ENCODE measurements at regions not wholly inside any gene's neighbourhood (a gene's known extent, or its start where the extent isn't known, plus 50 kb on each side); places are given as distances from the start of the nearest gene placed in this dataset.

- H3K4me1 Mint-ChIP-seq: no peaks in the 10 kb centered on the region
- CTCF ChIA-PET: no interaction called here
Measured at GRCh38 chr3:98952404-98952803, 50.9 kb upstream of the DCBLD2 start.

More at GRCh38 chr3:98952404-98952803, 50.9 kb upstream of the DCBLD2 start:
- DNase-seq: no peak
- no peaks in the 10 kb centered on the region for H3K36me3 Mint-ChIP-seq (ENCODE audit: low read depth)
- peaks cover 6% of the 10 kb centered on the region for H3K27me3 Mint-ChIP-seq
- POLR2A ChIA-PET: no interaction called here
- H3K27ac Mint-ChIP-seq: no peak overlapping the region
- no peak overlapping the region for H3K4me3 Mint-ChIP-seq
- no peaks in the 10 kb centered on the region for H3K9me3 Mint-ChIP-seq
